SK-N-SH treated with all-trans-retinoic acid at 6 μM for 48 hours (cell line): ENCODE measurements at regions not wholly inside any gene's neighbourhood (a gene's known extent, or its start where the extent isn't known, plus 50 kb on each side); places are given as distances from the start of the nearest gene placed in this dataset.
"Not testable (repeated sequence)": the region's sequence is repeated elsewhere in the genome, so short reads cannot be mapped to it uniquely, and the experiment has no call there.

Experiments
- ARNTL ChIP-seq: fragments of 450-650 bp; formaldehyde crosslinking; IDR thresholded peaks from 2 replicates; pipeline ENCODE4 v1.5.0; 2020; ENCODE audit warnings: low read depth, mild to moderate bottlenecking, moderate library complexity, borderline replicate concordance
- PPARA ChIP-seq: fragments of 250-450 bp; sonication (Bioruptor Pico); IDR thresholded peaks from 2 replicates; pipeline ENCODE4 v1.5.0; 2020; ENCODE audit warnings: mild to moderate bottlenecking, borderline replicate concordance
- TCF4 ChIP-seq: fragments of 250-450 bp; sonication (Bioruptor Pico); IDR thresholded peaks from 2 replicates; pipeline ENCODE4 v1.8.0; 2021; ENCODE audit warnings: mild to moderate bottlenecking, moderate library complexity, borderline replicate concordance
- TOX ChIP-seq: fragments of 250-450 bp; sonication (Bioruptor Pico); IDR thresholded peaks from 2 replicates; pipeline ENCODE4 v1.8.0; 2021; ENCODE audit warnings: mild to moderate bottlenecking, moderate library complexity, borderline replicate concordance
- ZC3H10 ChIP-seq: fragments of 250-450 bp; sonication (Bioruptor Pico); IDR thresholded peaks from 2 replicates; pipeline ENCODE4 v1.5.1; 2021; ENCODE audit warnings: mild to moderate bottlenecking, moderate library complexity

GRCh38 chr7:65554553-65555476 is 181.2 kb downstream of the ZNF92 start:
- not testable (repeated sequence) for TF ChIP-seq PPARA, TCF4, ARNTL, ZC3H10, TOX (CRISPR knock-in tag)
